ENCODE measurements at regions not wholly inside any gene's neighbourhood (a gene's known extent, or its start where the extent isn't known, plus 50 kb on each side); places are given as distances from the start of the nearest gene placed in this dataset.

- Histone ChIP-seq H3K4me3 (ENCODE audit: low read depth, low read length) (no peak overlapping the region), H3K9me3 (ENCODE audit: control insufficient read depth, insufficient read depth, low read length) (no peaks in the 10 kb centered on the region), H3K27ac (ENCODE audit: low read depth, low read length) (no peak overlapping the region), H3K27me3 (ENCODE audit: control insufficient read depth, insufficient read depth, low read length) (no peaks in the 10 kb centered on the region)
- ChIA-PET POLR2A (no interaction called here), CTCF (interaction anchor here (0.7 kb wide), 1 partner anchor 117 kb away, joined by 3 read pairs; no protein-coding TSS in a partner anchor)
- no peak for TF ChIP-seq CTCF (IDR thresholded peaks at IDR 0.05; ENCODE audit: low read depth, low read length)
- DNase-seq (ENCODE audit: low read depth, low spot score): no peak
Observed at GRCh38 chr3:154977666-154978065, 102.5 kb upstream of the MME start.

- Histone ChIP-seq H3K27me3 (ENCODE audit: control insufficient read depth, insufficient read depth, low read length) (no peaks in the 10 kb centered on the region), H3K4me3 (ENCODE audit: low read depth, low read length) (no peak overlapping the region), H3K27ac (ENCODE audit: low read depth, low read length) (no peak overlapping the region), H3K9me3 (ENCODE audit: control insufficient read depth, insufficient read depth, low read length) (no peaks in the 10 kb centered on the region)
- CTCF ChIA-PET: interaction anchor here (0.6 kb wide), 1 partner anchor 21 kb away, joined by 3 read pairs; no protein-coding TSS in a partner anchor
- DNase-seq (ENCODE audit: low read depth, low spot score): no peak
- TF ChIP-seq CTCF (IDR thresholded peaks at IDR 0.05; ENCODE audit: low read depth, low read length): no peak
- POLR2A ChIA-PET: no interaction called here
Observed at GRCh38 chr3:154976072-154976983, 103.8 kb upstream of the MME start.

GRCh38 chr3:154973851-154974250 is 106.3 kb upstream of the MME start:
- no peak for TF ChIP-seq CTCF (IDR thresholded peaks at IDR 0.05; ENCODE audit: low read depth, low read length)
- no peak for DNase-seq (ENCODE audit: low read depth, low spot score)
- Histone ChIP-seq H3K27me3 (ENCODE audit: control insufficient read depth, insufficient read depth, low read length) (no peaks in the 10 kb centered on the region), H3K4me3 (ENCODE audit: low read depth, low read length) (no peak overlapping the region), H3K9me3 (ENCODE audit: control insufficient read depth, insufficient read depth, low read length) (no peaks in the 10 kb centered on the region), H3K27ac (ENCODE audit: low read depth, low read length) (no peak overlapping the region)
- ChIA-PET CTCF (no interaction called here), POLR2A (interaction anchor here (0.7 kb wide), 1 partner anchor 87 kb away, joined by 3 read pairs; no protein-coding TSS in a partner anchor)

- no peaks in the 10 kb centered on the region for H3K27me3 ChIP-seq (ENCODE audit: control insufficient read depth, insufficient read depth, low read length)
- POLR2A ChIA-PET: interaction anchor here (0.7 kb wide), 1 partner anchor 88 kb away, joined by 3 read pairs; no protein-coding TSS in a partner anchor
- H3K9me3 ChIP-seq (ENCODE audit: control insufficient read depth, insufficient read depth, low read length): no peaks in the 10 kb centered on the region
- TF ChIP-seq CTCF (IDR thresholded peaks at IDR 0.05; ENCODE audit: low read depth, low read length): no peak
- no peak overlapping the region for H3K4me3 ChIP-seq (ENCODE audit: low read depth, low read length)
- H3K27ac ChIP-seq (ENCODE audit: low read depth, low read length): no peak overlapping the region
- CTCF ChIA-PET: no interaction called here
- no peak for DNase-seq (ENCODE audit: low read depth, low spot score)
Observed at GRCh38 chr3:154972951-154973350, 107.2 kb upstream of the MME start.

- H3K4me3 ChIP-seq (ENCODE audit: low read depth, low read length): no peak overlapping the region
- ChIA-PET CTCF (interaction anchor here (0.8 to 1.1 kb wide), 2 partner anchors 17 to 352 kb away, joined by 3 to 4 read pairs; no protein-coding TSS in a partner anchor), POLR2A (interaction anchor here (0.6 kb wide), 1 partner anchor 40 kb away, joined by 3 read pairs; no protein-coding TSS in a partner anchor)
- H3K27ac ChIP-seq (ENCODE audit: low read depth, low read length): no peak overlapping the region
- H3K9me3 ChIP-seq (ENCODE audit: control insufficient read depth, insufficient read depth, low read length): no peaks in the 10 kb centered on the region
- no peak for DNase-seq (ENCODE audit: low read depth, low spot score)
- TF ChIP-seq CTCF (IDR thresholded peaks at IDR 0.05; ENCODE audit: low read depth, low read length): no peak
- H3K27me3 ChIP-seq (ENCODE audit: control insufficient read depth, insufficient read depth, low read length): no peaks in the 10 kb centered on the region
Observed at GRCh38 chr3:154971771-154972326, 108.3 kb upstream of the MME start.
